ENCODE measurements at regions not wholly inside any gene's neighbourhood (a gene's known extent, or its start where the extent isn't known, plus 50 kb on each side); places are given as distances from the start of the nearest gene placed in this dataset.

GRCh38 chr6:144652292-144652891 lies 367.3 kb downstream of the UTRN start (continued):
- TF ChIP-seq AGO2 (optimal IDR thresholded peaks at IDR 0.05; ENCODE audit: low read depth, low read length) (no peak), SYNCRIP (IDR thresholded peaks at IDR 0.05; ENCODE audit: insufficient read depth, low read depth, low read length) (no peak), SUZ12 (IDR thresholded peaks at IDR 0.05; ENCODE audit: low read depth, low read length) (no peak), ARID3A (IDR thresholded peaks at IDR 0.05; ENCODE audit: low read depth, low read length) (0 out of 2 replicates have a peak, but pooled peaks have one; percentile 41), ZNF747 (CRISPR knock-in tag; IDR thresholded peaks at IDR 0.05; ENCODE audit: borderline replicate concordance) (no peak), CEBPZ (IDR thresholded peaks at IDR 0.05; ENCODE audit: low read length) (no peak), ZNF792 (CRISPR knock-in tag; IDR thresholded peaks at IDR 0.05) (0 out of 2 replicates have a peak, but pooled peaks have one; percentile 59), THAP7 (CRISPR knock-in tag; IDR thresholded peaks at IDR 0.05) (no peak), ZC3H4 (CRISPR knock-in tag; IDR thresholded peaks at IDR 0.05; ENCODE audit: borderline replicate concordance) (no peak), ZNF7 (CRISPR knock-in tag; IDR thresholded peaks at IDR 0.05) (no peak), AKAP8 (CRISPR knock-in tag; IDR thresholded peaks at IDR 0.05) (no peak), HNRNPK (IDR thresholded peaks at IDR 0.05; ENCODE audit: low read depth, low read length, poor library complexity, severe bottlenecking) (no peak), GPBP1L1 (CRISPR knock-in tag; IDR thresholded peaks at IDR 0.05) (no peak), ZNF629 (CRISPR knock-in tag; conservative IDR thresholded peaks at IDR 0.05) (no peak), ZNF75D (CRISPR knock-in tag; IDR thresholded peaks at IDR 0.05; ENCODE audit: borderline replicate concordance) (no peak), ZFP1 (CRISPR knock-in tag; IDR thresholded peaks at IDR 0.05) (no peak), TGIF2 (CRISPR knock-in tag; IDR thresholded peaks at IDR 0.05) (no peak), RFX1 (IDR thresholded peaks at IDR 0.05) (no peak), ZNF557 (CRISPR knock-in tag; IDR thresholded peaks at IDR 0.05) (no peak), ZNF703 (CRISPR knock-in tag; IDR thresholded peaks at IDR 0.05; ENCODE audit: borderline replicate concordance) (no peak), ZFP37 (CRISPR knock-in tag; IDR thresholded peaks at IDR 0.05; ENCODE audit: borderline replicate concordance) (no peak), ZNF644 (CRISPR knock-in tag; IDR thresholded peaks at IDR 0.05; ENCODE audit: low read depth) (peak; percentile 71; the same call in 1 of the 2 replicates), ZNF501 (CRISPR knock-in tag; IDR thresholded peaks at IDR 0.05) (no peak), NFATC3 (CRISPR knock-in tag; IDR thresholded peaks at IDR 0.05) (no peak), ZNF367 (CRISPR knock-in tag; IDR thresholded peaks at IDR 0.05; ENCODE audit: borderline replicate concordance) (no peak), NBN (conservative IDR thresholded peaks at IDR 0.05) (no peak), JUND (CRISPR knock-in tag; IDR thresholded peaks at IDR 0.05) (no peak)

All from HepG2 (cell line).